IMR-90 (cell line): ENCODE measurements at regions not wholly inside any gene's neighbourhood (a gene's known extent, or its start where the extent isn't known, plus 50 kb on each side); places are given as distances from the start of the nearest gene placed in this dataset.

ENCODE experiments used
- ATAC-seq: fragments of 200-7000 bp; cut with Tn5 transposase; 2 replicates; pipeline ENCODE4 v1.9.1; 2020; ENCODE audit warnings: low read depth, mild to moderate bottlenecking, moderate library complexity
- BruUV-seq: library from RNA; stranded (reverse); fragments of 400-500 nt; replicated peaks from 2 replicates; lab custom pipeline; 2021; lab: Mats Ljungman, UMichigan
- CTCF ChIA-PET: fragments of 300-600 bp; formaldehyde crosslinking; extraction: SDS; loops from one replicate; lab custom pipeline; 2021; ENCODE audit warnings: antibody characterized with exemption; lab: Yijun Ruan, JAX
- POLR2A ChIA-PET: fragments of 300-600 bp; sonication (Branson Sonifier 250); formaldehyde crosslinking; loops from one replicate; lab custom pipeline; 2022; ENCODE audit warnings: antibody characterized with exemption; ENCODE audit not compliant: unreplicated experiment; lab: Charles Lee
- DNase-seq: peaks from one replicate; pipeline ENCODE4 v3.0.0; 2013
- H2AFZ ChIP-seq: replicated peaks from 2 replicates; pipeline ENCODE3; 2013; ENCODE audit warnings: low read length, mild to moderate bottlenecking; ENCODE audit not compliant: poor library complexity
- H2AK5ac ChIP-seq: 2 replicates; pipeline ENCODE4 v1.6.1; 2013; ENCODE audit warnings: low read depth, low read length, inconsistent platforms
- H2AK9ac ChIP-seq: replicated peaks from 2 replicates; pipeline ENCODE3; 2013; ENCODE audit warnings: mild to moderate bottlenecking, low read depth, low read length, moderate library complexity; ENCODE audit not compliant: poor library complexity
- H2BK120ac ChIP-seq: 2 replicates; pipeline ENCODE4 v1.6.1; 2013; ENCODE audit warnings: low read depth, low read length, inconsistent platforms
- H2BK15ac ChIP-seq: 3 replicates; pipeline ENCODE4 v1.6.1; 2013; ENCODE audit warnings: low read depth, low read length, inconsistent platforms
- H2BK20ac ChIP-seq: 2 replicates; pipeline ENCODE4 v1.6.1; 2013; ENCODE audit warnings: low read depth, mild to moderate bottlenecking, inconsistent platforms, low read length, moderate library complexity
- H2BK5ac ChIP-seq: 2 replicates; pipeline ENCODE4 v1.6.1; 2013; ENCODE audit warnings: mild to moderate bottlenecking, low read depth, low read length, inconsistent platforms; ENCODE audit not compliant: poor library complexity, severe bottlenecking
- H3K14ac ChIP-seq: replicated peaks from 2 replicates; pipeline ENCODE4 v1.6.1; 2013; ENCODE audit warnings: low read depth, low read length, inconsistent platforms
- H3K18ac ChIP-seq: 2 replicates; pipeline ENCODE4 v1.6.1; 2013; ENCODE audit warnings: low read depth, low read length, control low read depth
- H3K23ac ChIP-seq: 2 replicates; pipeline ENCODE4 v1.6.1; 2013; ENCODE audit warnings: low read depth, low read length, inconsistent platforms
- H3K27ac ChIP-seq: 2 replicates; pipeline ENCODE4 v1.5.1; 2013; ENCODE audit warnings: mild to moderate bottlenecking, control low read depth, low read length; ENCODE audit not compliant: insufficient read depth
- H3K27me3 ChIP-seq: 2 replicates; pipeline ENCODE4 v1.6.1; 2013; ENCODE audit warnings: low read length; ENCODE audit not compliant: control insufficient read depth, insufficient read depth
- H3K36me3 ChIP-seq: 2 replicates; pipeline ENCODE4 v1.6.1; 2013; ENCODE audit warnings: low read length, mixed read lengths; ENCODE audit not compliant: control insufficient read depth, insufficient read depth
- H3K4ac ChIP-seq: 2 replicates; pipeline ENCODE4 v1.6.1; 2013; ENCODE audit warnings: low read depth, low read length, inconsistent platforms
- H3K4me1 ChIP-seq: 2 replicates; pipeline ENCODE4 v1.6.1; 2013; ENCODE audit warnings: low read length, mixed read lengths; ENCODE audit not compliant: control insufficient read depth, insufficient read depth
- H3K4me2 ChIP-seq: 2 replicates; pipeline ENCODE4 v1.6.1; 2013; ENCODE audit warnings: low read depth, mild to moderate bottlenecking, control low read depth, low read length, moderate library complexity
- H3K4me3 ChIP-seq: 2 replicates; pipeline ENCODE4 v1.5.1; 2013; ENCODE audit warnings: low read depth, mild to moderate bottlenecking, control low read depth, low read length, moderate library complexity; ENCODE audit not compliant: insufficient read depth
- H3K56ac ChIP-seq: 2 replicates; pipeline ENCODE4 v1.6.1; 2013; ENCODE audit warnings: low read length, inconsistent platforms; ENCODE audit not compliant: insufficient read depth; ENCODE audit errors: extremely low read depth
- H3K79me1 ChIP-seq, 2 experiments: 2 replicates each; pipeline ENCODE4 v1.6.1; 2013; ENCODE audit warnings: low read length in 2 of 2, inconsistent platforms in 1 of 2, low read depth in 1 of 2
- H3K9ac ChIP-seq: 2 replicates; pipeline ENCODE4 v1.6.1; 2013; ENCODE audit warnings: low read depth, low read length, control low read depth
- H3K9me1 ChIP-seq: 2 replicates; pipeline ENCODE4 v1.6.1; 2013; ENCODE audit warnings: low read length, inconsistent platforms; ENCODE audit not compliant: insufficient read depth
- H3K9me3 ChIP-seq: 2 replicates; pipeline ENCODE4 v1.6.1; 2013; ENCODE audit warnings: low read length; ENCODE audit not compliant: control insufficient read depth, insufficient read depth
- H4K20me1 ChIP-seq: 2 replicates; pipeline ENCODE4 v1.6.1; 2013; ENCODE audit warnings: low read length, inconsistent platforms; ENCODE audit not compliant: insufficient read depth
- H4K5ac ChIP-seq: 2 replicates; pipeline ENCODE4 v1.6.1; 2013; ENCODE audit warnings: mild to moderate bottlenecking, low read depth, low read length, control low read depth
- H4K8ac ChIP-seq, 2 experiments: 2 replicates each; pipeline ENCODE4 v1.6.1; 2013; ENCODE audit warnings: low read depth in 2 of 2, low read length in 2 of 2, control low read depth in 1 of 2, inconsistent platforms in 1 of 2
- H4K91ac ChIP-seq: 2 replicates; pipeline ENCODE4 v1.6.1; 2013; ENCODE audit warnings: low read depth, low read length, inconsistent platforms; ENCODE audit not compliant: insufficient read depth
- CEBPB ChIP-seq: IDR thresholded peaks from 2 replicates; pipeline ENCODE4 v1.6.1; 2012; ENCODE audit warnings: low read depth, low read length, improper control_type of control experiment
- FOS ChIP-seq: fragments of 150-350 bp; IDR thresholded peaks from 2 replicates; pipeline ENCODE4 v1.6.1; 2016; ENCODE audit warnings: low read depth, low read length
- MAFK ChIP-seq: IDR thresholded peaks from 2 replicates; pipeline ENCODE4 v1.6.1; 2012; ENCODE audit warnings: low read depth, low read length, improper control_type of control experiment
- RAD21 ChIP-seq: IDR thresholded peaks from 2 replicates; pipeline ENCODE4 v1.6.1; 2012; ENCODE audit warnings: low read length, improper control_type of control experiment
- RCOR1 ChIP-seq: IDR thresholded peaks from 2 replicates; pipeline ENCODE4 v1.6.1; 2012; ENCODE audit warnings: mild to moderate bottlenecking, low read length, improper control_type of control experiment; ENCODE audit not compliant: insufficient replicate concordance
- RFX5 ChIP-seq: IDR thresholded peaks from 2 replicates; pipeline ENCODE4 v1.8.0; 2012; ENCODE audit warnings: low read depth, mild to moderate bottlenecking, low read length, moderate library complexity
- WGBS, 2 experiments: methylation state at CpG; one replicate each; pipeline versions ENCODE4 v1.1.5 to v1.1.7; 2013; ENCODE audit warnings: missing lambda C conversion rate in 2 of 2; ENCODE audit not compliant: insufficient read length in 1 of 2; ENCODE audit errors: extremely low coverage in 2 of 2; 5-methylcytosine and 5-hydroxymethylcytosine counted together
- dilution Hi-C: fragments of 300-500 bp; cut with HindIII; formaldehyde crosslinking; loops from one replicate; pipeline ENCODE4 v1.14.3; 2018; ENCODE audit warnings: low sequenced_read_pairs; ENCODE audit not compliant: unreplicated experiment
- in situ Hi-C: fragments of 300-500 bp; cut with MboI; formaldehyde crosslinking; loops from 3 replicates; pipeline ENCODE4 v1.14.3; 2019; ENCODE audit warnings: low sequenced_read_pairs, inconsistent platforms, mixed read lengths
- intact Hi-C: fragments of 100-400 bp; cut with micrococcal nuclease; formaldehyde crosslinking; loops from 2 replicates; pipeline ENCODE4 v1.10.0; 2022
- TF ChIP-seq, protein P1 (sequence below): conservative IDR thresholded peaks from 2 replicates; pipeline ENCODE4 v1.5.1; 2012; ENCODE audit warnings: mild to moderate bottlenecking, low read depth, low read length, improper control_type of control experiment

DNA sequence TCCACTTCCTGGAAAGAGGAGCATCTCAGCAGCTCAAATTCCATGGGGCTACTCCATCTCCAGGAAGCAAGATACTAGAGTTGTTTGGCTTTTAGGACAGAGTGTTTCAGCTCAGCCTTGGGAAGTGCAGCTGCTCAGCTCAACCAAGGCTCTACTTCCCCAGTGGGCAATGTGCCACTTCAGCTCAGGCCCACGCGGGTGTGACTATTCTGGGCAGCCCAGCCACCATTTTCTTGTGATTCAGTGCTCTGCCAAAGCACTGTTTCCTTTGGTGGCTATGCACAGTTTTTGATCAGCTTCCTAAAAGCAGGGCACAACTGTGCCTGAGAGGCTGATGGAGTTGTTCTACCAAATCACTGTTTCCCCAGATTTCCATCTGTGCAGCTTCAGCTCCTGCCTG, 1104.9 kb upstream of the TMPRSS15 start:
- Histone ChIP-seq H3K18ac (no peak overlapping the region), H4K8ac (no peak overlapping the region), H3K27ac (no peak overlapping the region), H2AK5ac (no peak overlapping the region), H2BK20ac (no peak overlapping the region), H3K9me1 (no peaks in the 10 kb centered on the region), H2AK9ac (no peak overlapping the region), H3K4me2 (no peak overlapping the region), H3K36me3 (no peaks in the 10 kb centered on the region), H2AFZ (no peak overlapping the region), H3K79me1 (no peaks in the 10 kb centered on the region), H3K4ac (no peak overlapping the region), H3K9me3 (peaks cover 22% of the 10 kb centered on the region), H3K4me3 (no peak overlapping the region), H3K9ac (no peak overlapping the region), H2BK120ac (no peak overlapping the region), H2BK5ac (no peak overlapping the region), H3K4me1 (no peaks in the 10 kb centered on the region), H3K27me3 (no peaks in the 10 kb centered on the region), H4K91ac (no peak overlapping the region), H4K5ac (no peak overlapping the region), H4K20me1 (no peaks in the 10 kb centered on the region), H3K23ac (no peak overlapping the region), H2BK15ac (no peak overlapping the region), H3K56ac (no peak overlapping the region), H3K14ac (no peak overlapping the region)
- POLR2A ChIA-PET = no interaction called here
- BruUV-seq = no TSS peak
- dilution Hi-C loops = no loop called here
- in situ Hi-C loops = no loop called here
- intact Hi-C loops = no loop called here
- WGBS, 2 experiments = 31% methylated on average over 2 of the region's 2 CpGs; no CpG with 5 or more reads in 1 of the 2 experiments
- no peak for DNase-seq
- CTCF ChIA-PET = no interaction called here
- no peak for ATAC-seq
- TF ChIP-seq CEBPB = no peak
- TF ChIP-seq MAFK = no peak
- TF ChIP-seq FOS = no peak
- TF ChIP-seq, protein P1, sequence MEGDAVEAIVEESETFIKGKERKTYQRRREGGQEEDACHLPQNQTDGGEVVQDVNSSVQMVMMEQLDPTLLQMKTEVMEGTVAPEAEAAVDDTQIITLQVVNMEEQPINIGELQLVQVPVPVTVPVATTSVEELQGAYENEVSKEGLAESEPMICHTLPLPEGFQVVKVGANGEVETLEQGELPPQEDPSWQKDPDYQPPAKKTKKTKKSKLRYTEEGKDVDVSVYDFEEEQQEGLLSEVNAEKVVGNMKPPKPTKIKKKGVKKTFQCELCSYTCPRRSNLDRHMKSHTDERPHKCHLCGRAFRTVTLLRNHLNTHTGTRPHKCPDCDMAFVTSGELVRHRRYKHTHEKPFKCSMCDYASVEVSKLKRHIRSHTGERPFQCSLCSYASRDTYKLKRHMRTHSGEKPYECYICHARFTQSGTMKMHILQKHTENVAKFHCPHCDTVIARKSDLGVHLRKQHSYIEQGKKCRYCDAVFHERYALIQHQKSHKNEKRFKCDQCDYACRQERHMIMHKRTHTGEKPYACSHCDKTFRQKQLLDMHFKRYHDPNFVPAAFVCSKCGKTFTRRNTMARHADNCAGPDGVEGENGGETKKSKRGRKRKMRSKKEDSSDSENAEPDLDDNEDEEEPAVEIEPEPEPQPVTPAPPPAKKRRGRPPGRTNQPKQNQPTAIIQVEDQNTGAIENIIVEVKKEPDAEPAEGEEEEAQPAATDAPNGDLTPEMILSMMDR = no peak
- TF ChIP-seq RFX5 = no peak
- no peak for TF ChIP-seq RAD21
- no peak for TF ChIP-seq RCOR1
